Fibroblast of villous mesenchyme (primary cell): ENCODE measurements at regions not wholly inside any gene's neighbourhood (a gene's known extent, or its start where the extent isn't known, plus 50 kb on each side); places are given as distances from the start of the nearest gene placed in this dataset.

ENCODE experiments used
- DNase-seq: peaks from one replicate; pipeline ENCODE4 v3.0.0-alpha.2; 2010; ENCODE audit warnings: low read depth
- H3K4me3 ChIP-seq: 2 replicates; pipeline ENCODE4 v1.5.1; 2011; ENCODE audit warnings: low read depth, mild to moderate bottlenecking, low read length
- TF ChIP-seq, protein P1 (sequence below): IDR thresholded peaks from 2 replicates; pipeline ENCODE4 v1.5.1; 2012; ENCODE audit warnings: low read depth, mild to moderate bottlenecking, low read length; ENCODE audit not compliant: insufficient read depth

DNA sequence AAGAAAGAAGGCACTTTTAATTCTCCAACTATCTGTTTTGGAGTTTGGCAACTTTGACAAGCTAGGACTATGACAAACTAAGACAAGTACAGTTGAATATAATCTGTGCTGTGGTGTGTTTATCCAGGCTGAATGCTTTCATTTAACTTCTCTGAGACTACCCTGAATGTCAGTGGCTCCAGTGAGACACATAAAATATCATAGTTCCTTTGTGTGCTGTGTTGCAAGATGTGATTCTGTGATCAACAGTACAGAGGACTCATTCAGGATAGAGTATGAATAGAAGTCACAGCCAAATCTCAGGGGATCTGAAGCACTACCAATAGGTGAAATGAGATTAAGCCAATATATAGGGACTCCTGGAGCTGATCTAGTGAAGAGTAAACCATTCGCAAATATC is 876.9 kb upstream of the FBXO33 start:
- TF ChIP-seq, protein P1, sequence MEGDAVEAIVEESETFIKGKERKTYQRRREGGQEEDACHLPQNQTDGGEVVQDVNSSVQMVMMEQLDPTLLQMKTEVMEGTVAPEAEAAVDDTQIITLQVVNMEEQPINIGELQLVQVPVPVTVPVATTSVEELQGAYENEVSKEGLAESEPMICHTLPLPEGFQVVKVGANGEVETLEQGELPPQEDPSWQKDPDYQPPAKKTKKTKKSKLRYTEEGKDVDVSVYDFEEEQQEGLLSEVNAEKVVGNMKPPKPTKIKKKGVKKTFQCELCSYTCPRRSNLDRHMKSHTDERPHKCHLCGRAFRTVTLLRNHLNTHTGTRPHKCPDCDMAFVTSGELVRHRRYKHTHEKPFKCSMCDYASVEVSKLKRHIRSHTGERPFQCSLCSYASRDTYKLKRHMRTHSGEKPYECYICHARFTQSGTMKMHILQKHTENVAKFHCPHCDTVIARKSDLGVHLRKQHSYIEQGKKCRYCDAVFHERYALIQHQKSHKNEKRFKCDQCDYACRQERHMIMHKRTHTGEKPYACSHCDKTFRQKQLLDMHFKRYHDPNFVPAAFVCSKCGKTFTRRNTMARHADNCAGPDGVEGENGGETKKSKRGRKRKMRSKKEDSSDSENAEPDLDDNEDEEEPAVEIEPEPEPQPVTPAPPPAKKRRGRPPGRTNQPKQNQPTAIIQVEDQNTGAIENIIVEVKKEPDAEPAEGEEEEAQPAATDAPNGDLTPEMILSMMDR, result no peak
- no peak overlapping the region for H3K4me3 ChIP-seq
- no peak for DNase-seq

DNA sequence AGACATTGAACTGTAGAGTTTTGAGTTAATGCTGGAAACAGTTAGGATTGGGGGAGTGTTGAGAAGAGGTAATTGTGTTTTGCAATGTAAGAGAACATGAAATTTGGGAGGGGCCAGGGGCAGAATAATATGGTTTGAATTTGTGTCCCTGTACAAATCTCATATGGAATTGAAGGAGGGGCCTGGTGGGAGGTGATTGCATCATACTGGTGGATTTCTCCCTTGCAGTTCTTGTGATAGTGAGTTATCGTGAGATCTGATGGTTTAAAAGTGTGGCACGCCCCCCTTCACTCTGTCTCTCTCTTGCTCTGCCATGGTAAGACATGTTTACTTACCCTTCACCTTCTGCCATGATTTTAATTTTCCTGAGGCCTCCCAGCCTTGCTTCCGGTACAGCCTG is 876.0 kb upstream of the FBXO33 start:
- TF ChIP-seq, protein P1, result no peak
- no peak overlapping the region for H3K4me3 ChIP-seq
- DNase-seq, result no peak

DNA sequence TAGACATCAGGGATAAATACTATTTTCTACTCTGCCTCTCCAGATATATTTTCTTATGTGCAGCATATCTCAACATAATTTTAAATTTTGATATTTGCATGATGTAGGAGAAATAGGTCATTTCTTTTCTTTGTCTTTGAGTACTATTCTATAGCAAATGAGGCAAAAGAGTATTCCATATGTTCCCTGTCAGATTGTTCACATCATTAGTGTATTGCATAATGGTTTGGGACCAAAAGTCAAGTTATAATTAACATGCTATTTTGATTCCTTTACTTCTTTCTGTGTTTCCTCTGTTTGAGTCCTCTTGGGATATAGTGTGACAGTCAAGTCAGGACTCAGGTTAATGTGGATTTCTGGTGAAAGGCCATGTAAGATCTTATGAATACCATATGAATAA is 864.6 kb upstream of the FBXO33 start:
- DNase-seq, result no peak
- TF ChIP-seq, protein P1, result no peak
- no peak overlapping the region for H3K4me3 ChIP-seq

DNA sequence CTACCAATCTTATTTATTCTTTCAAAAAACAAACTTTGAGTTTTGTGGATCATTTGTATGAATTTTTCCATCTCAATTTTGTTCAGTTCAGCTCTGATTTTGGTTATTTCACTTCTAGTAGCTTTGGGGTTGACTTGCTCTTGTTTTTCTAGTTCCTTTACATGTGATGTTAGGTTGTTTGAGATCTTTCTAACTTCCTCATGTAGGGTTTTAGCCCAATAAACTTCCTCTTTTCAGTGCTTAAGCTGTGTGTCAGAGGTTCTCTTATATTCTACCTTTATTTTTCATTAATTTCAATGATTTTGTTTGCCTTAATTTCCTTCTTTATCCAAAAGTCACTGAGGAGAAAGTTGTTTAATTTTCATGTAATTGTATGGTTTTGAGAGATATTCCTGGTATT is 860.4 kb upstream of the FBXO33 start:
- no peak for DNase-seq
- TF ChIP-seq, protein P1, result no peak
- no peak overlapping the region for H3K4me3 ChIP-seq

DNA sequence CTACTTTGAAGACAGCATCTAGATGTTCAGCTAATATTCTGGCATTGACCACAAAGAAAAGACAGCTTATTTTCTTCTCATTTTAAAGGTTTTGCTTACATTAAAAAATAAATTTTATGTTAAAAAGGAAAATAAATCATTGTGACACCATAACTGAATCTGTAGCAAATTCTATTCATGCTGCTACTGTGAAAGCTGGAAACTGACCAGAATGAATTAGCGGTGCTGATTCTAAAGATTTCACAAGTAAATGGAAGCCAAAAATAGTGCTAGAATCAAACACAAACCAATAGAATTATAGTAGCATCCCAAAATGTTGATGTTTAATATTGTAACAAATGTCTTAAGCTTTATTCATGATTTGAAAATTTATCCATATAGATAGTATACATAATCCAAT is 850.0 kb upstream of the FBXO33 start:
- no peak overlapping the region for H3K4me3 ChIP-seq
- no peak for DNase-seq
- TF ChIP-seq, protein P1, result no peak

DNA sequence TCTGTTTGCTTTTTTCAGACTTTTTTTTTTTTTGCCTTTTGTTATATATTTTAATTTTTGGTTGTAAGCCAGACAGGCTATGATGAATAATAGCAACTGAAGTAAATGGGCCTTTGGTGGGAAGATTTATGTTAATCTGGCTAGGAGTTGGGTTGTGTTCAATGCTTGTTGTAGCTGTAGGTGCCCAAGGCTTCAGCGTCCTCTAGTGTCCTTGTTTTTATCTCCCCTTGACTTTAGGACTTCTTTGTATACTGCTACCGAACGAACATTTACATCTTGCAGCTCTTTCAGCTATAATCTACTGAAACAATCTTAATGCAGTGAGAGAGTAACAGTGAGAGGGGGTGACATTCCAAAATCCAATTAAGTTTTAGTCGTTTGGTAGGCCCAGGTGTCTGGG is 848.4 kb upstream of the FBXO33 start:
- TF ChIP-seq, protein P1, result no peak
- no peak for DNase-seq

DNA sequence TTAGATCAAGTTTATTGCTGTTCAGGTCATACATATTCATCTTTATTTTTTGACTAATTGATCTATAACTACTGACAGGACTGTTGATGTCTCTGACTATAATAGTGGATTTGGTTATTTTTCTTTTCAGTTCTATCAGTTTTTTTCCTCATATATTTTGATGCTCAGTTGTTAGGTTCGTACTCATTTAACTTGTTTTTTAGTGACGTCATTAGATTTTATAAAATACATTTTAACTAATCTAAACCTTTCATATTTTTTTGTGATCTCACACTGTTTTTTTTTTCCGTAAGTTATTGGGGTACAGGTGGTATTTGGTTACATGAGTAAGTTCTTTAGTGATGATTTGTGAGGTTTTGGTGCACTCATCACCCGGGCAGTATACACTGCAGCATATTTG is 841.2 kb upstream of the FBXO33 start:
- no peak overlapping the region for H3K4me3 ChIP-seq
- TF ChIP-seq, protein P1, result no peak
- no peak for DNase-seq

More for the DNA sequence above, 848.4 kb upstream of the FBXO33 start:
- H3K4me3 ChIP-seq, result no peak overlapping the region
